ENCODE measurements at regions not wholly inside any gene's neighbourhood (a gene's known extent, or its start where the extent isn't known, plus 50 kb on each side); places are given as distances from the start of the nearest gene placed in this dataset.
A peak's percentile ranks its signal among the peaks of the same experiment; 100 is the strongest.

- DNase-seq (ENCODE audit: low read depth), result no peak
- TF ChIP-seq, protein P1, sequence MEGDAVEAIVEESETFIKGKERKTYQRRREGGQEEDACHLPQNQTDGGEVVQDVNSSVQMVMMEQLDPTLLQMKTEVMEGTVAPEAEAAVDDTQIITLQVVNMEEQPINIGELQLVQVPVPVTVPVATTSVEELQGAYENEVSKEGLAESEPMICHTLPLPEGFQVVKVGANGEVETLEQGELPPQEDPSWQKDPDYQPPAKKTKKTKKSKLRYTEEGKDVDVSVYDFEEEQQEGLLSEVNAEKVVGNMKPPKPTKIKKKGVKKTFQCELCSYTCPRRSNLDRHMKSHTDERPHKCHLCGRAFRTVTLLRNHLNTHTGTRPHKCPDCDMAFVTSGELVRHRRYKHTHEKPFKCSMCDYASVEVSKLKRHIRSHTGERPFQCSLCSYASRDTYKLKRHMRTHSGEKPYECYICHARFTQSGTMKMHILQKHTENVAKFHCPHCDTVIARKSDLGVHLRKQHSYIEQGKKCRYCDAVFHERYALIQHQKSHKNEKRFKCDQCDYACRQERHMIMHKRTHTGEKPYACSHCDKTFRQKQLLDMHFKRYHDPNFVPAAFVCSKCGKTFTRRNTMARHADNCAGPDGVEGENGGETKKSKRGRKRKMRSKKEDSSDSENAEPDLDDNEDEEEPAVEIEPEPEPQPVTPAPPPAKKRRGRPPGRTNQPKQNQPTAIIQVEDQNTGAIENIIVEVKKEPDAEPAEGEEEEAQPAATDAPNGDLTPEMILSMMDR (IDR thresholded peaks at IDR 0.05; ENCODE audit: insufficient read depth, low read depth, low read length), result no peak
Observed at GRCh38 chr20:37630993-37631392, 62.8 kb upstream of the CTNNBL1 start.

GRCh38 chr20:37630166-37630565 is 63.7 kb upstream of the CTNNBL1 start:
- TF ChIP-seq, protein P1 (IDR thresholded peaks at IDR 0.05; ENCODE audit: insufficient read depth, low read depth, low read length), result no peak
- no peak overlapping the region for H3K4me3 ChIP-seq (ENCODE audit: low read depth, low read length)
- DNase-seq (ENCODE audit: low read depth), result no peak

More at GRCh38 chr20:37630993-37631392, 62.8 kb upstream of the CTNNBL1 start:
- no peak overlapping the region for H3K4me3 ChIP-seq (ENCODE audit: low read depth, low read length)

- TF ChIP-seq, protein P1 (IDR thresholded peaks at IDR 0.05; ENCODE audit: insufficient read depth, low read depth, low read length), result no peak
- no peak overlapping the region for H3K4me3 ChIP-seq (ENCODE audit: low read depth, low read length)
- no peak for DNase-seq (ENCODE audit: low read depth)
Observed at GRCh38 chr20:37627767-37628130, 66.1 kb upstream of the CTNNBL1 start.

DNA sequence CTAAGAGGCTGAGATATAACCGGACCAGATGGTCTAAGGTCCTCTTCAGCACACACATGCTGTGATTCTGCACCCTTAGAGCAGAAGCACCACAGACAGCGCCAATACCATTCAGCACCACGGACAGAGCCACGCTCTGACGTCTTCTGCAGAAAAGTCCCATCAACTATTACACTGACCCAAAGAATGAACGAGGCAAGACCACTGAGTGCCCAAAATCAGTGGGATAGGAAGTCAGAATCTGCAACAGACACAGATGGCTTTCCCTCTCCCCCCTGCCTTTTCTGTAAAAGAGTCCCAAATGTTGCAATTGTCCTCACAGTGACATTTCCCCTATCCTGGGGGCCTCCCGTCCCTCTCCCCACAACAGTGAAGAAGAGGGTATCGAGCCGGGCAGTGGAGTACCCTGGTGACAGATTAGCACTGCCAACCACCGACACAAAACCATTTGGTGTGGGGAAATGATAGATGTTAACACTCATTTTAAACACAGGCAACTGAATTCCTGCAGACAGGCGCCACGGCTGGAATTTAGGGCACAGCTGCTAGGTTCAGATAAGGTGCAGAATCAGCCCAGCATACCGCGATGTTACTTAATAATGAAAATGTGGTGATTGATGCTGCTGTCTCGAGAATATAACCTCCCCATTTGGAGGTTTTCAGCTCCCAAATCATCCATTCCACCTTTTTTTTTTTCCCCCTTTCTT is 66.6 kb upstream of the CTNNBL1 start:
- TF ChIP-seq, protein P1 (IDR thresholded peaks at IDR 0.05; ENCODE audit: insufficient read depth, low read depth, low read length), result no peak
- peak; percentile 62 for DNase-seq (ENCODE audit: low read depth)
- no peak overlapping the region for H3K4me3 ChIP-seq (ENCODE audit: low read depth, low read length)

- no peak overlapping the region for H3K4me3 ChIP-seq (ENCODE audit: low read depth, low read length)
- TF ChIP-seq, protein P1 (IDR thresholded peaks at IDR 0.05; ENCODE audit: insufficient read depth, low read depth, low read length), result no peak
- DNase-seq (ENCODE audit: low read depth), result no peak
Observed at GRCh38 chr20:37624963-37625362, 68.9 kb upstream of the CTNNBL1 start.

DNA sequence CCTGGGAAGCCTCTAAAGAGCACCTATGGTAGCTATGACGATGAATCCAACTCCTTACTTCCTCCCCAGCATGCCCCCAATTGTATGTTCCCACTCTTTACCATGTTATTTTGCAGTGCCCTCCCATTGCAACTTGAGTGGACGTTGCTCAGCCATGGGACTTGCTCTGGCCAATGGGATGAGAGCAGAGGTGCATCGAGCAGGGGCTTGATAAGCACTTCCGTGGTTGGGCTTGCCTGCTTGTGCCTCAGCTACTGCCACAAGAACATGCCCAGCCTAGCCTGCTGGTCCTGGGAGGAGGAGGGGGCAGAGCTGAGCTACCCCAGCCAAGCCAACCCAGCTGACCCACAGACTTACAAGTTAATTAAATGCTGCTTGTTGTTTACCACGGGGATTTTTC is 71.1 kb upstream of the CTNNBL1 start:
- DNase-seq (ENCODE audit: low read depth), result no peak
- TF ChIP-seq, protein P1 (IDR thresholded peaks at IDR 0.05; ENCODE audit: insufficient read depth, low read depth, low read length), result no peak
- H3K4me3 ChIP-seq (ENCODE audit: low read depth, low read length), result no peak overlapping the region

- DNase-seq (ENCODE audit: low read depth), result no peak
- TF ChIP-seq, protein P1 (IDR thresholded peaks at IDR 0.05; ENCODE audit: insufficient read depth, low read depth, low read length), result no peak
Observed at GRCh38 chr20:37619496-37619895, 74.3 kb upstream of the CTNNBL1 start.

More at GRCh38 chr20:37619496-37619895, 74.3 kb upstream of the CTNNBL1 start:
- no peak overlapping the region for H3K4me3 ChIP-seq (ENCODE audit: low read depth, low read length)
